Right renal cortex interstitium (tissue), 3 donors: ENCODE measurements at regions not wholly inside any gene's neighbourhood (a gene's known extent, or its start where the extent isn't known, plus 50 kb on each side); places are given as distances from the start of the nearest gene placed in this dataset.
"Not testable (repeated sequence)": the region's sequence is repeated elsewhere in the genome, so short reads cannot be mapped to it uniquely, and the experiment has no call there.

Experiments
- DNase-seq, 3 donors: peaks; one replicate each; pipeline ENCODE4 v3.0.0-alpha.2; 2013; ENCODE audit warnings: low read depth in 3 of 3, low spot score in 2 of 3

DNA sequence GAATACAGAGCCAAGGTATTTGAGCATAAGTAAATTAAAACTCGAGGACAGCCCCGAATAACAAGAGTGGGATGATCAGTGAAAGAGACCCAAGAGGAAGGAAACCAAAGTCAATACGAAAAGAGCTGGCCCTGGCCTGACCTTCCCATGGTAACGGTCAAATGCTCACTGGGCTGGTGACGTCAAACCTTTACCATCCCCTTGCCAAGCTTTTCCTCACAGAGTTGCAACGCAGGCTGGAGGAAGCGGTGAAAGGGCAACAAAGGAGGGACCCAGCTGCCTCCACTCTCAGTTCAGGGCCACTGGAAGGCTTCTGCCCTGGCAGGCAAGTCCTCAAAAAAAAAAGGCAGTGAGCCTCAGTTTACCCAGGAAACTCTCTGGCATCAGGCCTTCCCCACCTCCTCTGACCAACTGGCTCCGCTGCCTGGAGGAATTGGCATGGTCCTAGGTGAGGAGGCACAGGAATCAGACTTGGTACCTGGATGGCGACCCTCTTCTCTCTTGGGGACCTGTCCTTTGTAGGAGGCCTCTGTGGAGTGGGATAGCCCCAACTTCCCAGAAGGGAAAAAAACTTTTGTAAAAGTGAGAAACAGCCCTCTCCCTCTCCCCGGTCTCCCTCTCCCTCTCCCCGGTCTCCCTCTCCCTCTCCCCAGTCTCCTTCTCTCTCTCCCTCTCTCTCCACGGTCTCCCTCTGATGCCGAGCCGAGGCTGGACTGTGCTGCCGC is 212.4 kb downstream of the ANAPC1 start:
- no peak for DNase-seq

- DNase-seq = not testable (repeated sequence)
Measured at GRCh38 chr2:111672641-111673040, 211.4 kb downstream of the ANAPC1 start.

- no peak for DNase-seq
Measured at GRCh38 chr2:111673526-111673925, 210.5 kb downstream of the ANAPC1 start.

DNA sequence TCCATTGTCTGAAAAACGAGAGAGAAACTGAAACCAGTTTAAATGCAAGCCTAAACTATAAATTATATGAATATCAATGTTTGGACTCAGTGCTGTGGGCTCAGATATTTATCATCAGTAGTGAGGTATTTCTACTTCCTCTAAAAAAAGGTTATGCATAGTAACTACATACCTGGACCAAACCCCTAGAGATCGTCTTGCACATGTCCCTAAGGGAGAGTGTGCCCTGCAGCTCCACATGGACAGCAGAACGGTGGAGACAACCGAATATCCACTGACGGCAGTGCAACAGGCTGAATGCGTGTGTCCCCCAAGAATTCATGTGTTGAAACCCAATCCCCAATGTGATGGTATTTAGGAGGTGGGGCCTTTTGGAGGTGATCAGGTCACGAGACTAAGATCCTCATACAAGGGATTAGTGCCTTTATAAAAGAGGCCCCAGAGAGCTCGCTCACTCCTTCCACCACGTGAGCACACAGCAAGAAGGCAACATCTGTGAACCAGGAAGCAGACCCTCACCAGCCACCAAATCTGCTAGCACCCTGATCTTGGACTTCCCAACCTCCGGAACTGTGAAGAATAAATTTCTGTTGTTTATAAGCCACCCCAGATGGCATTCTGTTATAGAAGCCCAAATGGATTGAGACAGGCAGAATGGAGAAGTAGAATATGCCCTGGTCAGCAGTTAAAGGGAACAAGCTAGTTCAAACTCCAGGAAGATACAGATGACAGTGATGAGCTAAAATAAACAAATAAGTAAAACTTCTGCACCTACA is 208.4 kb downstream of the ANAPC1 start:
- DNase-seq = no peak

DNA sequence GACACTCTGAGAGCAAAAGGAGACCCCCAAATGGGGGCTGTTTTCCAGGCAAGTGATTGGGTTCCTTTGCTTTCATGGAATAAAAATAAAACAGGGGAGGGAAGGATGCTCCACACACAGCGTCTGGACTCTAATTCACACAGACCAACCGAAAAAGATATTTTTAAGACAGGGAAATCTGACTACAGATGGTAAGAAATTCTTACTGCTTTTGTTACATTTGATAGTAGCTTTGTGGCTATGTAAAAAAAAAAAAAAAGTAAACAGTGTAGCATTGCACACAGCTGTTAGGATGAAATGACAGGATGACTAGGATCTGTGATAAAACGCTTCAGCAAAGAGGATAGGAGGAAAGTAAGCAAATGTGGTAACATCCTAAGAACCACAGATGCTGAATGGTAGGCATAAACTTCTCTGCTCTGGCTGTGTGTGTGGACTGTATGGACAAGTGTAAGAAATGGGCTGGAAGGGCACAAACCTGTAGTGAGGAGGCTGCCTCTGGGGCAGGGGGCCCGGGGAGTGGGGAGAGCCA is 207.6 kb downstream of the ANAPC1 start:
- DNase-seq = no peak

DNA sequence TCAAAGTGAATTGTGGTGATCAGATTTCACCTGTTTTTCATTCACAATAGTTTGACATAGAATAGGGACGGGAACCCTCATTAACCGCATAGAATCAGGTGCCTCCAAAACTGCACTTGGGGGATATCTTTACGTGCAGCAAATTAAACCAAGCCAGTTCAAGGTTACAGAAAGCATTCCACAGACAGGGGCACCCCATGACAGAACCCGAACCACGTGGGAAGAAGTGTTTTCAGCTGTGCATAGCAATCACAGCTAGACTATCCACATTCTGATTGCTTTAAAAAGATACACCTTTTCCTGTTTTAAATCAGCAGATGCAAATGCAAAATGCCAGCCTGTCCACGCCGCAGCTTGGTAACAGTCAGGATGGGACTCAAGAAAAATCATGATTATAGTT is 205.8 kb downstream of the ANAPC1 start:
- DNase-seq = no peak

- no peak for DNase-seq
Measured at GRCh38 chr2:111678651-111679050, 205.3 kb downstream of the ANAPC1 start.

- DNase-seq = no peak
Measured at GRCh38 chr2:111679202-111679601, 204.8 kb downstream of the ANAPC1 start.

DNA sequence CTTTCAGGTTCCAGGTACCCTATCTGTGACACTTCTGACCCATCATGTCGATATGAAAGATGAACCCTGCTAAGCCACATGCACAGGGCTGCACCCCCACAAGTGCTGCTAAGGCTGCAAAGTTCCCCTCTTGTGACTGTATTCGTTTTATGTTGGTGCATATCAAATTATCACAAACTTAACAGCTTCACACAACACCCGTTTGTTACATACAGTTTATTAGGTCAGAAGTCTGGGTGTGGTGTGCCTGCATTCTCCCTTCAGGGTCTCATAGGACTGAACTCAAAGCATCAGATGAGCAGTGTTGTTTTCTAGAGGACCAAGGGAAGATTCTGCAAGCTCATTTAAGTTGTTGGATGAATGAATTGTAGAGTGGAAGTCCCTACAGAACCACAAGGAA is 199.4 kb downstream of the ANAPC1 start:
- DNase-seq = no peak

DNA sequence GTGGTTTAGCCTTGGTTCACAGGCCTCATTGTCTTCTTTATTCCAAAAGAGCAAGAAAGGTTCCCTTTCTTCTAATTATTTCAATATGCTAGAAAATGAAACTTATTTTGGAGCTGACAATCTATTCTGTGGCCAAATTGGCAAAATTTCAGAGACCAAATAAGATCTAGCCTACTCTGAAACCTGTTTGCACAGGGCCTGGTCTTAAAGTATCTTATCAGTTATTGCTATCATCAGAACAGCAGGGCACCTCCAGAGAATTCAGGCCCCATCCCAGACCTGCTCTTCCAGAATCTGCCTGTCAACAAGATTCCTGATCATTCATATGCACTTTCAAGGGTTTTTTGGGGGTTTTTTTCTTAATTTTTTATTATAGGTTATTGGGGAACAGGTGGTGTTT is 198.7 kb downstream of the ANAPC1 start:
- DNase-seq = no peak

- DNase-seq = no peak
Measured at GRCh38 chr2:111686994-111687393, 197.0 kb downstream of the ANAPC1 start.

DNA sequence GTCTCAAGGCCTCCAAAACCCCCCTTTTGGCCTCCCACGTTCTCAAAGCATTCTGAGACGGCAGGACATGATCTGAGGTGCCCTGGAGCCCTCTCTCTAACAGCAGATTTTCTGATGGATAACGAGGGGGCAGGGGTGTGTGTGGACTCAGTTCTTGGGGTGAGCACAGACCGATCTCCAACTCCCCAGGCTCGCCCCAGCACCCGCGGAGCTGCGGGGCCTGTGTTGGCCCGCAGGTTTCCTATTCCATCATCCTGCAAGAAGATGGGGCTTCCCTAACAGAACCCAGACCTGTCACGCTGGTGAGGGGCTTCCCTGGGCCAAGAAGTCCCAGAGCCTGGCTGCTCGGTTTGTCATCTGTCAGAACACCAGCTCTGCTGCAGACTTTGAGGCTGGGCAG is 196.1 kb downstream of the ANAPC1 start:
- no peak for DNase-seq

DNA sequence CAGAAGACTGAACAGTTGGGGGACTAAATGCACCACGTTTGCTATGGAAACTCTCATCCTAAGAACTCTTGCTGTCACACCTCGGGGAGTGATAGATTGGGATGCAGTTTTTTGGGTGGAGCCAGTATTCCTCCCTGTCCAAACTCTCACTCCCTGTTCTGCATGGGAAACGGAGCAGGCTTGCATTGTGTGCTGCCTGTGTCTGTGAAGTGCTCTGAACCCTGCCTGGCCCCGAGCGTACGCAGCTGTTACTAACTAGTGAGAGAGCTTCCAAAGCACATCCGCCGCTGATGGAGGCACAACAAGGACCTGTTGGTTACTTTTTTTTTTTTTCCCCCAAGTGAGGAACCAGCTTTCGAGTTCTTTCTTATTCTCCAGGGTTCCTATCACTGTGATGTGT is 195.5 kb downstream of the ANAPC1 start:
- no peak for DNase-seq

- DNase-seq = no peak
Measured at GRCh38 chr2:111689174-111689573, 194.8 kb downstream of the ANAPC1 start.

GRCh38 chr2:111689941-111690340 is 194.1 kb downstream of the ANAPC1 start:
- DNase-seq = no peak

DNA sequence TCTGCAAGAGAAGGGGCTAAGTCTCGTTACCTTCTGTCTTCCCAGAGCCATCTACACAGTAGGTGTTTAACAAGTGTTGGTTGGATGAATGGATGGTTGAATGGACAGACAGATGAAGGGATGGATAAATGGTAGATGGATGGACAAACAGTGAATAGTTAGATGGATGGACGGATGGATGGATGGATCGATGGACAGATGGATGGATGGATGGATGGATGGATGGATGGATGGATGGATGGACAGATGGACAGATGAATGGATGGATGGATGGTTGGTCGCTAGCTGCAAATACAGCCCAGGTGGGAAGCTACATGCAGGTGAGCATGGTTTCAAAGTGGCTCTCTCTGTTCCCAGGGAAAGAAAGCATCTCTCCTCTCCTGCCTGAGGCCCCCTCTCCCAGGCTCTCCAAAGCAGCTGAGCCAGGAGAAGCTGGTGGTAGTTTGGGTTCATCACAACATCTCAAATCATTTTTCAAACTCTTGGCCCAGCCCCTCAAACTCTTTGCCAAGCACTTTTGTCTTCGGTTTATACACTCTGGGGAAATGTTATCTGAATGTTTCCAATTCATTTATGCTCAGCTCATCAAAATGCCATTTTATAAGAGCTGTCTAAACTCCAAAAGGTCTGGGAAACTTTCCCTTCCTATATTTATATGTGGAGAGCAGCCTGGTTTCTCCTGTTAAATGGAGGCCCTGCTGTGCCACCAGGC is 192.7 kb downstream of the ANAPC1 start:
- no peak for DNase-seq

DNA sequence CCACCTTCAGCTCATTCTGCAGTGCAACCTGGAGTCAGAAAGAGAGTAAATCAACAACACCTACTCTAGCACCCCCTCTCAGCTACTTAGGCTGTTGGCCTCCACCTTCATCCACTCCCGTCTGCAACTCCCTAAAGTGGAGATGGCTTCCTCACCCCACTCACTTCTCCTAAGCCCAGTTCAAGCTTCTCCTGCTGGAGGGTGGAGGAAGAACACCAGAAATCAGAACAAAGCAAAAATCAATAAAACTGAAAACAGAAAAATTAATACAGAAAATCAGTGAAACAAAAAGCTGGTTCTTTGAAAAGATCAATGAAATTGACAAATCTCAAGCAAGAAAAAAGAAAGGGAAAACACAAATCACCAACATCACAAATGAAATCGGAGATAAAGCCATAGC is 191.7 kb downstream of the ANAPC1 start:
- DNase-seq = no peak

- no peak for DNase-seq
Measured at GRCh38 chr2:111694700-111695101, 189.3 kb downstream of the ANAPC1 start.

DNA sequence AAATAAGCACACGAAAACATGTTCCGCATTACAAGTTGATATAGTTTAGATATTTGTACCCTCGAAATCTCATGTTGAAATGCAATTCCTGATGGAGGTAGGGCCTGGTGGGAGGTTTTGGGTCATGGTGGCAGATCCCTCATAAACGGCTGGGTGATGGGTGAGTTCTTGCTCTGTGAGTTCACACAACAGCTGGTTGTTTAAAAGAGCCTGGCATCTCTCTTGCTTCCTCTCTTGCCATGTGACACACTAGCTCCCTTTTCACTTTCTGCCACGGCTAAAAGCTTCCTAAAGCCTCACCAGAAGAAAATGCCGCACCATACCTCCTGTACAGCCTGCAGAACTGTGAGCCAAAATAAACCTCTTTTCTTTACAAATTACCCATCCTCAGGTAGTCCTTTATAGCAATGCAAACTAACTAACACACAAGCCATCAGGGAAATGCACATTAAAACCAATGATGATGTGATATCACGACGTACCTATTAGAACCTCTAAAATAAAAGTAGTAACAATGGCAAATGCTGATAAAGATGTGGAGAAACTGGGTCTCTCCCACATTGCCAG is 188.5 kb downstream of the ANAPC1 start:
- no peak for DNase-seq

- no peak for DNase-seq
Measured at GRCh38 chr2:111696226-111696625, 187.8 kb downstream of the ANAPC1 start.

GRCh38 chr2:111697560-111697959 is 186.4 kb downstream of the ANAPC1 start:
- DNase-seq = no peak
